GM12865 (cell line): ENCODE measurements at regions not wholly inside any gene's neighbourhood (a gene's known extent, or its start where the extent isn't known, plus 50 kb on each side); places are given as distances from the start of the nearest gene placed in this dataset.

Source experiments
- DNase-seq: peaks from one replicate; pipeline ENCODE4 v3.0.0; 2010; ENCODE audit warnings: low read depth
- H3K4me3 ChIP-seq: 2 replicates; pipeline ENCODE4 v1.5.1; 2011; ENCODE audit warnings: mild to moderate bottlenecking, low read depth, low read length, control low read depth
- CTCF ChIP-seq: IDR thresholded peaks from 2 replicates; pipeline ENCODE4 v1.5.1; 2011; ENCODE audit warnings: low read length, control low read depth, low read depth, inconsistent platforms; ENCODE audit not compliant: insufficient read depth; ENCODE audit errors: missing control alignments

- no peak for TF ChIP-seq CTCF
- no peak for DNase-seq
These were observed 366.4 kb upstream of the RIOK2 start for GRCh38 chr5:97549496-97549895.

GRCh38 chr5:97550164-97550563, 367.1 kb upstream of the RIOK2 start:
- no peak for TF ChIP-seq CTCF
- no peak overlapping the region for H3K4me3 ChIP-seq
- DNase-seq, result no peak

More at GRCh38 chr5:97549496-97549895, 366.4 kb upstream of the RIOK2 start:
- no peak overlapping the region for H3K4me3 ChIP-seq

- TF ChIP-seq CTCF, result no peak
- DNase-seq, result no peak
- H3K4me3 ChIP-seq, result no peak overlapping the region
These were observed 367.8 kb upstream of the RIOK2 start for GRCh38 chr5:97550818-97551217.

- no peak overlapping the region for H3K4me3 ChIP-seq
- no peak for TF ChIP-seq CTCF
- DNase-seq, result no peak
These were observed 370.8 kb upstream of the RIOK2 start for GRCh38 chr5:97553604-97554452.

GRCh38 chr5:97554977-97555643, 372.1 kb upstream of the RIOK2 start:
- DNase-seq, result no peak
- TF ChIP-seq CTCF, result no peak
- H3K4me3 ChIP-seq, result no peak overlapping the region

GRCh38 chr5:97555644-97555981, 372.6 kb upstream of the RIOK2 start:
- no peak for DNase-seq
- no peak for TF ChIP-seq CTCF
- no peak overlapping the region for H3K4me3 ChIP-seq
